ENCODE measurements at regions not wholly inside any gene's neighbourhood (a gene's known extent, or its start where the extent isn't known, plus 50 kb on each side); places are given as distances from the start of the nearest gene placed in this dataset.

DNA sequence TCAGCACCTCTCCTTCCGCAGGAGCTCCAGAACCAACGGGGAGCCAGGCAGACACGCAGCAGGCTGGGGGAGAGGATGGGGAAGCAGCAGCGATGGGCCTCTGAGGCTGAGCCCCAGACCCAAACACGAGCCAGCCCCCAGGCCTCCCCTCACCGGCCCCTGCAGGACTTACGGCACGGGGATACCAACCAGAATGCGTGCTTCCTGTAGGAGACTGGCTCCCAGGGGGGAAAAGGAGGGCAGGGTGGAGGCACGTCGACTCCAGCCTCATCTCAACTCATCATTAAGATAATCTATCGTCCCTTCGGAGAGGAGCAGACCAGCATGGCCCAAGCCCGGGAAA lies 495.1 kb upstream of the MYT1L start:
- H3K36me3 Mint-ChIP-seq = no peaks in the 10 kb centered on the region
- H3K27me3 Mint-ChIP-seq (ENCODE audit: low read depth in 2 of 2) = no peaks in the 10 kb centered on the region
- H3K9me3 ChIP-seq (ENCODE audit: control insufficient read depth, insufficient read depth, low read length) = no peaks in the 10 kb centered on the region
- H3K27me3 ChIP-seq (ENCODE audit: control insufficient read depth, insufficient read depth, low read length) = no peaks in the 10 kb centered on the region
- DNase-seq (no peak), ATAC-seq (no peak)
- H3K27ac Mint-ChIP-seq = no peak overlapping the region
- no peaks in the 10 kb centered on the region for H3K36me3 ChIP-seq (ENCODE audit: control insufficient read depth, insufficient read depth, low read length)
- no peaks in the 10 kb centered on the region for H3K4me1 Mint-ChIP-seq
- no peak overlapping the region for H3K27ac ChIP-seq (ENCODE audit: low read length)
- H3K4me3 ChIP-seq (ENCODE audit: low read length) = no peak overlapping the region
- TF ChIP-seq, protein P1, sequence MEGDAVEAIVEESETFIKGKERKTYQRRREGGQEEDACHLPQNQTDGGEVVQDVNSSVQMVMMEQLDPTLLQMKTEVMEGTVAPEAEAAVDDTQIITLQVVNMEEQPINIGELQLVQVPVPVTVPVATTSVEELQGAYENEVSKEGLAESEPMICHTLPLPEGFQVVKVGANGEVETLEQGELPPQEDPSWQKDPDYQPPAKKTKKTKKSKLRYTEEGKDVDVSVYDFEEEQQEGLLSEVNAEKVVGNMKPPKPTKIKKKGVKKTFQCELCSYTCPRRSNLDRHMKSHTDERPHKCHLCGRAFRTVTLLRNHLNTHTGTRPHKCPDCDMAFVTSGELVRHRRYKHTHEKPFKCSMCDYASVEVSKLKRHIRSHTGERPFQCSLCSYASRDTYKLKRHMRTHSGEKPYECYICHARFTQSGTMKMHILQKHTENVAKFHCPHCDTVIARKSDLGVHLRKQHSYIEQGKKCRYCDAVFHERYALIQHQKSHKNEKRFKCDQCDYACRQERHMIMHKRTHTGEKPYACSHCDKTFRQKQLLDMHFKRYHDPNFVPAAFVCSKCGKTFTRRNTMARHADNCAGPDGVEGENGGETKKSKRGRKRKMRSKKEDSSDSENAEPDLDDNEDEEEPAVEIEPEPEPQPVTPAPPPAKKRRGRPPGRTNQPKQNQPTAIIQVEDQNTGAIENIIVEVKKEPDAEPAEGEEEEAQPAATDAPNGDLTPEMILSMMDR (IDR thresholded peaks at IDR 0.05) = no peak
- no peak overlapping the region for H3K4me3 Mint-ChIP-seq
- peaks cover 0 to 8% of the 10 kb centered on the region in 2 donors for H3K9me3 Mint-ChIP-seq
- intact Hi-C loops (cut with micrococcal nuclease) = no loop called here
- no peaks in the 10 kb centered on the region for H3K4me1 ChIP-seq (ENCODE audit: control insufficient read depth, insufficient read depth, low read length)
- WGBS (ENCODE audit: insufficient coverage) = 84% methylated on average over 10 of the region's 14 CpGs

DNA sequence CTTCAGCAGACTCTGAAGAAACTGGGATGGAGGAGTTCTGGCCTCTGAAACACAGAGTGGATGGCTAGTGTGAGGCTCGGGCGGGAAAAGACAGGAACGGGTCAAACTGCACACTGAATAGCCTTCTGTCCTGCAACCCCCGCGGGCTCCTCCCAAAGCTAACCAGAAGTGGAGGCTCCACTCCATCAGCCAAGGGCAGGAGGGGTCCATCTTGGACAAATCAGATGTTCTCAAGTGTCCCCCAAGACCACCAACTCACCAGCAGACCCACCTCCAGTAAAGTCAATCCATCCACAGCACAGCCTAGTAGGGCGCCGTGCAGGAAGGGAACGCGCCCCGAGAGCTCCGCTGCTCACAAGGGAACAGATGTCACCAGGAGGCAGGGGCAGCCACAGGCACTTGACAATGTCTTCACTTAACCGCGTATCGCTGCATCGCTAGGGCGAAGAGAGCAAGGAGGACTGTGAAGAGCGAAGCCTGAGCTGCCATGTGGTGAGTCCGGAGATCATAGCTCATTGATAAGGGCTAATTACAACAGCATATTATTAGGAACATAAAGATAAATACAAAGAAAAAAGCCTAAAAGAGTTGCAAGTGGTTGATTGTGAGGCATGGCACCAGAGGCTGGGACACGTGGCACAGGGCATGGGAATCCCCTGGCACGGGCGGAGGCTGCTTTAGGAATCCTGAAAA lies 494.6 kb upstream of the MYT1L start:
- Mint-ChIP-seq H3K27me3 (ENCODE audit: low read depth in 2 of 2) (no peaks in the 10 kb centered on the region), H3K9me3 (peaks cover 0 to 8% of the 10 kb centered on the region in 2 donors), H3K4me1 (no peaks in the 10 kb centered on the region), H3K27ac (no peak overlapping the region), H3K4me3 (no peak overlapping the region), H3K36me3 (no peaks in the 10 kb centered on the region)
- intact Hi-C loops (cut with micrococcal nuclease) = no loop called here
- 96% methylated on average over 20 of the region's 21 CpGs for whole genome bisulfite sequencing (ENCODE audit: insufficient coverage)
- Histone ChIP-seq H3K27me3 (ENCODE audit: control insufficient read depth, insufficient read depth, low read length) (no peaks in the 10 kb centered on the region), H3K36me3 (ENCODE audit: control insufficient read depth, insufficient read depth, low read length) (no peaks in the 10 kb centered on the region), H3K9me3 (ENCODE audit: control insufficient read depth, insufficient read depth, low read length) (no peaks in the 10 kb centered on the region), H3K4me1 (ENCODE audit: control insufficient read depth, insufficient read depth, low read length) (no peaks in the 10 kb centered on the region), H3K4me3 (ENCODE audit: low read length) (no peak overlapping the region), H3K27ac (ENCODE audit: low read length) (no peak overlapping the region)
- no peak for ATAC-seq
- TF ChIP-seq, protein P1 (IDR thresholded peaks at IDR 0.05) = no peak
- DNase-seq = no peak

DNA sequence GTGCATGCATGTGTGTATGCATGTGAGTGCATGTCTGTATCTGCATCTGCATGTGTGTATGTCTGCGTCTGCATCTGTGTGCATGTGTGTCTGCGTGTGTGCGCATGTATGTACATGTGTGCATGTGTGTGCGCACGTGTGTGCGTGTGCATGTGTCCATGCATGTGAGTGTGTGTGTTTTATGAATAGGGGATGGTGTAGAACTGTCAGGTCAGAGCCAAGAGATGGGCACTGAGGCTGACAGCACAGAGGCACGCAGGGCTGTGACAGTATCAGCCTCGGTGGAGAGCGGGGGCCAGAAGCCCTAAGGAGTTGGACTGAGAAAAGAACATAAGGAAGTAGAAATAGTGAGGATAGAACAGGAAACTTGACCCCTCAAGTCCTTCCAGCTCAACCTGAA lies 494.0 kb upstream of the MYT1L start:
- no peak overlapping the region for H3K27ac Mint-ChIP-seq
- 89% methylated on average over 9 of the region's 9 CpGs for WGBS (ENCODE audit: insufficient coverage)
- H3K36me3 ChIP-seq (ENCODE audit: control insufficient read depth, insufficient read depth, low read length) = no peaks in the 10 kb centered on the region

More for the DNA sequence above, 494.0 kb upstream of the MYT1L start:
- Histone ChIP-seq H3K27me3 (ENCODE audit: control insufficient read depth, insufficient read depth, low read length) (no peaks in the 10 kb centered on the region), H3K4me1 (ENCODE audit: control insufficient read depth, insufficient read depth, low read length) (no peaks in the 10 kb centered on the region), H3K9me3 (ENCODE audit: control insufficient read depth, insufficient read depth, low read length) (no peaks in the 10 kb centered on the region), H3K4me3 (ENCODE audit: low read length) (no peak overlapping the region), H3K27ac (ENCODE audit: low read length) (no peak overlapping the region)
- ATAC-seq (peak in 1 of 3 donors; percentile 12), DNase-seq (no peak)
- TF ChIP-seq, protein P1 (IDR thresholded peaks at IDR 0.05) = no peak
- no peaks in the 10 kb centered on the region for H3K27me3 Mint-ChIP-seq (ENCODE audit: low read depth in 2 of 2)
- no peak overlapping the region for H3K4me3 Mint-ChIP-seq
- no peaks in the 10 kb centered on the region for H3K36me3 Mint-ChIP-seq
- peaks cover 0 to 8% of the 10 kb centered on the region in 2 donors for H3K9me3 Mint-ChIP-seq
- intact Hi-C loops (cut with micrococcal nuclease) = no loop called here
- H3K4me1 Mint-ChIP-seq = no peaks in the 10 kb centered on the region
